ENCODE measurements at regions not wholly inside any gene's neighbourhood (a gene's known extent, or its start where the extent isn't known, plus 50 kb on each side); places are given as distances from the start of the nearest gene placed in this dataset.
"Not testable (repeated sequence)": the region's sequence is repeated elsewhere in the genome, so short reads cannot be mapped to it uniquely, and the experiment has no call there.

DNA sequence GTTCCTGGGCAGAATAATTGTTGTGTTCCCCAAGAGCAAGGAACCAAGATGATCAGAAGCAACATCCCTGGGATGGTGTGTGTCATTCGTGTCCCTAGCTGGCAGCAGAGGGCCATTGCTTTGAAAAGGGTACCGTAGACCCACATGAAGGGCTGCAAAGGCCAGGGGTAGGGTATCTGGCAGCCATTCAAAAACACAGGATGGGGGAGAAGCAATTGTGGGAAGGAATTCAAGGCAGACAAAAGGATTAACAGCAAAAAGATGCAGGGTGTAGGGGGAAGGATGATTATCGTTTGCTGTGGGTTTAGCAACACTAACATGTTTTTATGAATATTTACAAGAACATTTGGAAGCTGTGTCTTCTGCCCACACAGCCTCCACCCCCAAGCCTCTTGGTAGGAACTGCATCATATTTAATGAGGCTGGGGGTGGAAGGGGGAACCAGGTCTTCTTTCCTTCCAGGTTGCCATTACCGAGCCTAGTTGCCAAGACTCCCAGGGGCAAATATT is 169.0 kb upstream of the G2E3 start:
- TF ChIP-seq CTCF (IDR thresholded peaks at IDR 0.05) (no peak), POLR2A (IDR thresholded peaks at IDR 0.05) (no peak)
- WGBS, 2 donors, result 86 to 90% methylated on average over 4 of the region's 4 CpGs

GRCh38 chr14:30395065-30395464 is 163.9 kb upstream of the G2E3 start:
- H3K4me1 ChIP-seq, result no peaks in the 10 kb centered on the region
- H3K4me3 ChIP-seq, result no peak overlapping the region
- 90 to 97% methylated on average over 1 of the region's 1 CpG for WGBS, 2 donors
- no peak for TF ChIP-seq CTCF (IDR thresholded peaks at IDR 0.05)
- TF ChIP-seq POLR2A (IDR thresholded peaks at IDR 0.05), result no peak
- no peaks in the 10 kb centered on the region for H3K27me3 ChIP-seq
- intact Hi-C loops (cut with DNase I; ENCODE audit: low total_unique reads), result no loop called here
- H3K9me3 ChIP-seq, result no peaks in the 10 kb centered on the region
- H3K27ac ChIP-seq, result no peak overlapping the region
- DNase-seq, result no peak
- H3K36me3 ChIP-seq (ENCODE audit: low read depth, missing control alignments), result no peaks in the 10 kb centered on the region

More for the DNA sequence above, 169.0 kb upstream of the G2E3 start:
- Histone ChIP-seq H3K9me3 (no peaks in the 10 kb centered on the region), H3K4me3 (no peak overlapping the region), H3K27me3 (no peaks in the 10 kb centered on the region), H3K27ac (no peak overlapping the region), H3K36me3 (ENCODE audit: low read depth, missing control alignments) (no peaks in the 10 kb centered on the region), H3K4me1 (no peaks in the 10 kb centered on the region)
- DNase-seq, result no peak
- intact Hi-C loops (cut with DNase I; ENCODE audit: low total_unique reads), result no loop called here

DNA sequence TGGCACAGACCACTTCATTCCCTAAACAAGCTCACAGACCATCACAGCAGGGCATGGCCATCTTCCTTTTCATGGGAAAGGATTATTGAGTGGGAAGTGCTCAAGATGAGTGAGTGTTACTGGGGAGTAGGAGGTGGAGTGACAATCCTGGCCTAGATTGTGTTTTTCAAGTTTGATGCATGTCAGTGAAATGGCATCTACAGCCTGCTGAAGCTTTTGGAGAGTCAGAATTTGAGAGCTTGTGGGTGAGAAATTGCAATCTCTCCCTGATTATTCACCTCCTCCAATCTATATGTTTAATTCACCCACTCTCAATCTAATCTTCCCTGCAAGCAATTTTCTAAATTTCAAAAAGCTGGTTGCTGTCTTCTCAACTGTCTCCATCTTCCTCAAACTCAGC is 156.1 kb upstream of the G2E3 start:
- intact Hi-C loops (cut with DNase I; ENCODE audit: low total_unique reads), result no loop called here
- no peak overlapping the region for H3K27ac ChIP-seq
- DNase-seq, result no peak
- no peaks in the 10 kb centered on the region for H3K36me3 ChIP-seq (ENCODE audit: low read depth, missing control alignments)
- H3K4me1 ChIP-seq, result no peaks in the 10 kb centered on the region
- no peak overlapping the region for H3K4me3 ChIP-seq
- no peaks in the 10 kb centered on the region for H3K9me3 ChIP-seq
- H3K27me3 ChIP-seq, result no peaks in the 10 kb centered on the region
- no peak for TF ChIP-seq POLR2A (IDR thresholded peaks at IDR 0.05)
- no peak for TF ChIP-seq CTCF (IDR thresholded peaks at IDR 0.05)

GRCh38 chr14:30403791-30404190 is 155.2 kb upstream of the G2E3 start:
- Histone ChIP-seq H3K4me3 (no peak overlapping the region), H3K27me3 (no peaks in the 10 kb centered on the region), H3K4me1 (no peaks in the 10 kb centered on the region), H3K27ac (no peak overlapping the region), H3K9me3 (no peaks in the 10 kb centered on the region), H3K36me3 (ENCODE audit: low read depth, missing control alignments) (no peaks in the 10 kb centered on the region)
- WGBS, 2 donors, result 91 to 92% methylated on average over 4 of the region's 4 CpGs
- no peak for DNase-seq
- intact Hi-C loops (cut with DNase I; ENCODE audit: low total_unique reads), result no loop called here
- no peak for TF ChIP-seq POLR2A (IDR thresholded peaks at IDR 0.05)
- no peak for TF ChIP-seq CTCF (IDR thresholded peaks at IDR 0.05)

GRCh38 chr14:30409508-30410015 is 149.4 kb upstream of the G2E3 start:
- H3K9me3 ChIP-seq, H3K27ac ChIP-seq, DNase-seq: not testable (repeated sequence)

More at GRCh38 chr14:30409508-30410015, 149.4 kb upstream of the G2E3 start:
- H3K4me3 ChIP-seq; intact Hi-C loops (cut with DNase I; ENCODE audit: low total_unique reads); H3K36me3 ChIP-seq (ENCODE audit: low read depth, missing control alignments); H3K27me3 ChIP-seq; H3K4me1 ChIP-seq: not testable (repeated sequence)
- WGBS, 2 donors, result 82 to 94% methylated on average over 2 of the region's 2 CpGs
